SU-DHL-6 (cell line): ENCODE measurements at regions not wholly inside any gene's neighbourhood (a gene's known extent, or its start where the extent isn't known, plus 50 kb on each side); places are given as distances from the start of the nearest gene placed in this dataset.

Experiments used
- H2AFZ ChIP-seq: fragments of 200-600 bp; sonication (generic); 2 replicates; pipeline ENCODE4 v1.6.1; 2014; ENCODE audit warnings: low read depth, mild to moderate bottlenecking, moderate library complexity, mixed read lengths, antibody characterized with exemption, low read length; ENCODE audit not compliant: severe bottlenecking
- H3F3A ChIP-seq: fragments of 200-600 bp; shearing (Covaris generic); 2 replicates; pipeline ENCODE4 v1.6.0; 2016; ENCODE audit warnings: antibody characterized with exemption, mild to moderate bottlenecking; ENCODE audit not compliant: insufficient read depth
- H3K27ac ChIP-seq: fragments of 200-600 bp; sonication (generic); 2 replicates; pipeline ENCODE4 v1.5.1; 2016; ENCODE audit warnings: low read depth, mild to moderate bottlenecking, low read length, moderate library complexity, mixed read lengths
- H3K27me3 ChIP-seq: fragments of 200-600 bp; sonication (generic), shearing (Covaris generic); 2 replicates; pipeline ENCODE4 v1.6.0; 2014; ENCODE audit warnings: mild to moderate bottlenecking, low read length
- H3K36me3 ChIP-seq: fragments of 200-600 bp; sonication (generic); 2 replicates; pipeline ENCODE4 v1.6.1; 2014; ENCODE audit warnings: mild to moderate bottlenecking, low read length, mixed read lengths
- H3K4me2 ChIP-seq: fragments of 300-600, 200-600 bp; shearing (Covaris generic), sonication (generic); 2 replicates; pipeline ENCODE4 v1.6.0; 2014; ENCODE audit warnings: low read length, low read depth, mild to moderate bottlenecking; ENCODE audit not compliant: poor library complexity, severe bottlenecking
- H3K4me3 ChIP-seq: fragments of 200-600 bp; sonication (generic); 2 replicates; pipeline ENCODE4 v1.5.1; 2014; ENCODE audit warnings: antibody characterized with exemption, low read length, mild to moderate bottlenecking, mixed read lengths; ENCODE audit not compliant: insufficient read depth, poor library complexity, severe bottlenecking
- H3K79me2 ChIP-seq: fragments of 200-600 bp; sonication (generic); 2 replicates; pipeline ENCODE4 v1.6.1; 2014; ENCODE audit warnings: mild to moderate bottlenecking, low read length, moderate library complexity; ENCODE audit not compliant: insufficient read depth
- H3K9ac ChIP-seq: fragments of 200-600 bp; sonication (generic); 2 replicates; pipeline ENCODE4 v1.7.0; 2014; ENCODE audit warnings: mild to moderate bottlenecking, low read length
- H3K9me2 ChIP-seq: fragments of 200-600 bp; sonication (generic); replicated peaks from 2 replicates; pipeline ENCODE4 v1.6.1; 2014; ENCODE audit warnings: low read length; ENCODE audit not compliant: insufficient read depth
- H3K9me3 ChIP-seq: fragments of 200-600 bp; sonication (generic); 2 replicates; pipeline ENCODE4 v1.6.1; 2014; ENCODE audit warnings: low read length, mixed read lengths; ENCODE audit not compliant: insufficient read depth
- H4K20me1 ChIP-seq: fragments of 200-600 bp; sonication (generic); 2 replicates; pipeline ENCODE4 v1.6.1; 2014; ENCODE audit warnings: low read depth, mild to moderate bottlenecking, antibody characterized with exemption, low read length, moderate library complexity, mixed read lengths
- EZH2phosphoT487 ChIP-seq: fragments of 200-600 bp; sonication (generic), shearing (Covaris generic); conservative IDR thresholded peaks from 2 replicates; pipeline ENCODE4 v1.6.1; 2018; ENCODE audit warnings: mild to moderate bottlenecking, antibody characterized with exemption, low read length, moderate library complexity, mixed read lengths
- TF ChIP-seq, protein P1 (sequence below): fragments of 200-600 bp; sonication (generic); IDR thresholded peaks from one replicate; pipeline ENCODE4 v1.5.1; 2017; ENCODE audit warnings: antibody characterized with exemption, mild to moderate bottlenecking, low read length, moderate library complexity; ENCODE audit not compliant: insufficient read depth, poor library complexity, severe bottlenecking

DNA sequence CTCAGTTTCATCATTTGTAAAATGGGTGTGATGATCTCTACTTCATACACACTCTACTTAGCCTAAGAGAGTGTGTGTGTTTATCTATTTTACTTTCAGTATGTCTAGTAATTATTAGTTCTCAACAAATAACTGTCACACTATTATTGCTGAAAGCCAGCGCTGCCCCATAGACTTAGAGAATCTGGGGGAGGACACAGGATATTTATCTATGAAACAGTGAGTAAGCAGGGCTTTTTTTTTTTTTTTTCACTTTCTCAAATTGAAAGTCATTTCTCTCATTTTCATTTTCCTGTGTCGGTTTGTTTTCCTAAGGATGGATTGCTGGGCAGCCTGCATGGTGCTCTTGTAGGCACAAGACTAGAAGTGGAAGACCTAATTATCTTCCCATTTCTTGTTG lies 248.4 kb upstream of the RPS23 start:
- TF ChIP-seq, protein P1, sequence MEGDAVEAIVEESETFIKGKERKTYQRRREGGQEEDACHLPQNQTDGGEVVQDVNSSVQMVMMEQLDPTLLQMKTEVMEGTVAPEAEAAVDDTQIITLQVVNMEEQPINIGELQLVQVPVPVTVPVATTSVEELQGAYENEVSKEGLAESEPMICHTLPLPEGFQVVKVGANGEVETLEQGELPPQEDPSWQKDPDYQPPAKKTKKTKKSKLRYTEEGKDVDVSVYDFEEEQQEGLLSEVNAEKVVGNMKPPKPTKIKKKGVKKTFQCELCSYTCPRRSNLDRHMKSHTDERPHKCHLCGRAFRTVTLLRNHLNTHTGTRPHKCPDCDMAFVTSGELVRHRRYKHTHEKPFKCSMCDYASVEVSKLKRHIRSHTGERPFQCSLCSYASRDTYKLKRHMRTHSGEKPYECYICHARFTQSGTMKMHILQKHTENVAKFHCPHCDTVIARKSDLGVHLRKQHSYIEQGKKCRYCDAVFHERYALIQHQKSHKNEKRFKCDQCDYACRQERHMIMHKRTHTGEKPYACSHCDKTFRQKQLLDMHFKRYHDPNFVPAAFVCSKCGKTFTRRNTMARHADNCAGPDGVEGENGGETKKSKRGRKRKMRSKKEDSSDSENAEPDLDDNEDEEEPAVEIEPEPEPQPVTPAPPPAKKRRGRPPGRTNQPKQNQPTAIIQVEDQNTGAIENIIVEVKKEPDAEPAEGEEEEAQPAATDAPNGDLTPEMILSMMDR = no peak
- no peak for TF ChIP-seq EZH2phosphoT487
- Histone ChIP-seq H3K36me3 (no peaks in the 10 kb centered on the region), H3K4me3 (no peak overlapping the region), H3K27me3 (no peaks in the 10 kb centered on the region), H4K20me1 (no peaks in the 10 kb centered on the region), H3K27ac (no peak overlapping the region), H3K9me2 (no peaks in the 10 kb centered on the region), H3K4me2 (no peak overlapping the region), H3K9me3 (no peaks in the 10 kb centered on the region), H2AFZ (no peak overlapping the region), H3K9ac (no peak overlapping the region), H3F3A (no peaks in the 10 kb centered on the region), H3K79me2 (no peaks in the 10 kb centered on the region)

DNA sequence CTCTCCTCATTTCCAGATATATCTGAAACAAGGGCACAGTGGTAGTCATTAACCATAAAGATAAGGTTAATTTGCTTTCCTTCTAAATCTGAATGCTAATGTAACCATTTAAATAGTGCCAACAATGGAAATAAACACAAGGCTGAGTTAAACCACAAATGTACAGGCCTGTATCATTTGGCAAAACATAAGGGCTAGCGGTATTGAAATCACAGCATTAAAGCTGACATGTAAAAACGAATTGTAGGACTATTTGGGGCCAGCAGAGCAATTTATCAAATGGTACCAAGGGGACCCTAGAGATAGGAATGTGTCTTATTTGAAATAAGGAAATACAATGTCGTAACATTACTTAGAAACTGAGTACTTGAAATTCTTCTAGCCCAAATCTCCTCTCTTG lies 247.5 kb upstream of the RPS23 start:
- Histone ChIP-seq H3K4me3 (no peak overlapping the region), H3K4me2 (no peak overlapping the region), H3K9ac (no peak overlapping the region), H3K9me2 (no peaks in the 10 kb centered on the region), H4K20me1 (no peaks in the 10 kb centered on the region), H2AFZ (no peak overlapping the region), H3K27ac (no peak overlapping the region), H3F3A (no peaks in the 10 kb centered on the region), H3K27me3 (no peaks in the 10 kb centered on the region), H3K36me3 (no peaks in the 10 kb centered on the region), H3K9me3 (no peaks in the 10 kb centered on the region), H3K79me2 (no peaks in the 10 kb centered on the region)
- TF ChIP-seq EZH2phosphoT487 = no peak
- TF ChIP-seq, protein P1 = no peak

DNA sequence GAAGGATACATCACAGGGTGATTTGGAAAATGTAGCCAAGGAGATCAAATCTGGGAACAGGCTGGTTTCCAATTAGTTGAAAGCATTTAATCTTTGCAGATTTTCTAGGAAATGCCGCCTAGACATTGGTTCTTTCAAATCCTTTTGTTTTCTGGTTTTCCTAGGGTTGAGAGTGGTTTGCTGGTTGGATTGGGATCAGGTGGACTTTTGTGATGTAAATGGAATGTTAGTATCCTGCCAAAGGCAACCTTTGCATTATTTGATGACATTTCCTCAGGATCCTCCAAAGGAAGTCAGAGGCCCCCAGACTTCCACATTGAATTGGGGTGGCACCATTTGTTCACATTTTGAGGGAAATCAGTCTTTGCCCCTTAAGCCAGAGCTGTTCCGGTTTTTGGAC lies 245.5 kb upstream of the RPS23 start:
- H3K27me3 ChIP-seq = no peaks in the 10 kb centered on the region
- H3K9me3 ChIP-seq = no peaks in the 10 kb centered on the region
- no peak overlapping the region for H3K4me2 ChIP-seq
- H3K79me2 ChIP-seq = no peaks in the 10 kb centered on the region
- no peak overlapping the region for H3K4me3 ChIP-seq
- no peak for TF ChIP-seq EZH2phosphoT487
- TF ChIP-seq, protein P1 = no peak
- no peak overlapping the region for H3K9ac ChIP-seq
- no peak overlapping the region for H3K27ac ChIP-seq
- H3F3A ChIP-seq = no peaks in the 10 kb centered on the region
- no peak overlapping the region for H2AFZ ChIP-seq
- H3K9me2 ChIP-seq = no peaks in the 10 kb centered on the region
- H3K36me3 ChIP-seq = no peaks in the 10 kb centered on the region
- no peaks in the 10 kb centered on the region for H4K20me1 ChIP-seq

DNA sequence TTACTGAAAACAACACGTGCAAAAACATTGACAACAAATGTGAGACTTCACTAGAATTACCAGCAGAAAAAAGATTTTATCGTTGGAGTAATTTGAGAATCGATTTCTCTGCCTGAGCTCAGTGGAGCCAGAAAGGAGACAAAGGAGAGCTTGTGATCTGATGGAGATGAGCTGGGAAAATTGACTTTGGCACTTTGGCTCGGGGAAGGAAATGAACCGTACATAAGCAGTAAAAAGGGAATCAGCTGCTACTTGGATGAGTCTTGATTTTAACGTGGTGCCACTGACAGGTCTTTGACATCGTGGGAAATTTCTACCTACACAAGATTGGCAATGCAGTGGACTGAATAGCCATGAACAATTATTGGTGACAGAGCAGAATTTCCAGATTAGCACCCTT lies 244.7 kb upstream of the RPS23 start:
- Histone ChIP-seq H3K4me3 (no peak overlapping the region), H3K9ac (no peak overlapping the region), H3K79me2 (no peaks in the 10 kb centered on the region), H3F3A (no peaks in the 10 kb centered on the region), H3K27me3 (no peaks in the 10 kb centered on the region), H3K27ac (no peak overlapping the region), H4K20me1 (no peaks in the 10 kb centered on the region), H3K36me3 (no peaks in the 10 kb centered on the region), H3K4me2 (no peak overlapping the region), H2AFZ (no peak overlapping the region), H3K9me3 (no peaks in the 10 kb centered on the region), H3K9me2 (no peaks in the 10 kb centered on the region)
- TF ChIP-seq, protein P1 = no peak
- no peak for TF ChIP-seq EZH2phosphoT487
